Gastroesophageal sphincter (tissue), 3 donors: ENCODE measurements at regions not wholly inside any gene's neighbourhood (a gene's known extent, or its start where the extent isn't known, plus 50 kb on each side); places are given as distances from the start of the nearest gene placed in this dataset.

Source experiments
- EP300 ChIP-seq: sonication (generic); formaldehyde crosslinking; IDR thresholded peaks from one replicate; pipeline ENCODE4 v1.6.1; 2017; ENCODE audit warnings: antibody characterized with exemption, mild to moderate bottlenecking
- POLR2A ChIP-seq, 2 donors: fragments of 450-650 bp; IDR thresholded peaks; one replicate each; pipeline ENCODE4 v1.6.1; 2017; ENCODE audit warnings: antibody characterized with exemption in 2 of 2, mild to moderate bottlenecking in 2 of 2, moderate library complexity in 1 of 2
- TF ChIP-seq, protein P1 (sequence below), 4 experiments: fragments of 200-600 bp in 2 of 4; fragments of 450-650 bp in 2 of 4; sonication (generic) in 1 of 4; IDR thresholded peaks; one replicate each; pipeline ENCODE4 v1.5.1; 2017 to 2019; ENCODE audit warnings: antibody characterized with exemption in 4 of 4, mild to moderate bottlenecking in 2 of 4, moderate library complexity in 2 of 4

DNA sequence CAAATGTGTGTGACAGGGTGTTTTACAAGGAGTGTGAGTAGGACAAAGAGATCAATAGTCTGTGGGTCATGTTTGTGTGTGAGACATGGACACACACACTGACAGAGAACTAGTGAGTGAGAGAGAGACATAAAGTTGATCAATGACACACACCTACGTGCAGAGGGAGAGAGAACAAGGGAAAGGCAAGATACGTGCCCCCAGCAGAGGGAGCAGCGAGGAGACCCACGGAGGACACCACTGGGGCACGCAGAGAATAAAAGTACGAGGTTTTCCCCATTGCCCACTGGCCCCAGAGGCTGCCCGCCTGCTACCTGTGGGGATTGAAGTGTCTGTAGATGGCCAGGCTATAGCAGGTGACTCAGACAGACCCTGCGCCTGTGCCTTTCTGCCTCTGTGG lies 130.2 kb upstream of the CSF3R start:
- TF ChIP-seq, protein P1, sequence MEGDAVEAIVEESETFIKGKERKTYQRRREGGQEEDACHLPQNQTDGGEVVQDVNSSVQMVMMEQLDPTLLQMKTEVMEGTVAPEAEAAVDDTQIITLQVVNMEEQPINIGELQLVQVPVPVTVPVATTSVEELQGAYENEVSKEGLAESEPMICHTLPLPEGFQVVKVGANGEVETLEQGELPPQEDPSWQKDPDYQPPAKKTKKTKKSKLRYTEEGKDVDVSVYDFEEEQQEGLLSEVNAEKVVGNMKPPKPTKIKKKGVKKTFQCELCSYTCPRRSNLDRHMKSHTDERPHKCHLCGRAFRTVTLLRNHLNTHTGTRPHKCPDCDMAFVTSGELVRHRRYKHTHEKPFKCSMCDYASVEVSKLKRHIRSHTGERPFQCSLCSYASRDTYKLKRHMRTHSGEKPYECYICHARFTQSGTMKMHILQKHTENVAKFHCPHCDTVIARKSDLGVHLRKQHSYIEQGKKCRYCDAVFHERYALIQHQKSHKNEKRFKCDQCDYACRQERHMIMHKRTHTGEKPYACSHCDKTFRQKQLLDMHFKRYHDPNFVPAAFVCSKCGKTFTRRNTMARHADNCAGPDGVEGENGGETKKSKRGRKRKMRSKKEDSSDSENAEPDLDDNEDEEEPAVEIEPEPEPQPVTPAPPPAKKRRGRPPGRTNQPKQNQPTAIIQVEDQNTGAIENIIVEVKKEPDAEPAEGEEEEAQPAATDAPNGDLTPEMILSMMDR (IDR thresholded peaks at IDR 0.05) = no peak
- no peak for TF ChIP-seq POLR2A (IDR thresholded peaks at IDR 0.05)
- TF ChIP-seq EP300 = no peak
